ENCODE measurements at regions not wholly inside any gene's neighbourhood (a gene's known extent, or its start where the extent isn't known, plus 50 kb on each side); places are given as distances from the start of the nearest gene placed in this dataset.

DNA sequence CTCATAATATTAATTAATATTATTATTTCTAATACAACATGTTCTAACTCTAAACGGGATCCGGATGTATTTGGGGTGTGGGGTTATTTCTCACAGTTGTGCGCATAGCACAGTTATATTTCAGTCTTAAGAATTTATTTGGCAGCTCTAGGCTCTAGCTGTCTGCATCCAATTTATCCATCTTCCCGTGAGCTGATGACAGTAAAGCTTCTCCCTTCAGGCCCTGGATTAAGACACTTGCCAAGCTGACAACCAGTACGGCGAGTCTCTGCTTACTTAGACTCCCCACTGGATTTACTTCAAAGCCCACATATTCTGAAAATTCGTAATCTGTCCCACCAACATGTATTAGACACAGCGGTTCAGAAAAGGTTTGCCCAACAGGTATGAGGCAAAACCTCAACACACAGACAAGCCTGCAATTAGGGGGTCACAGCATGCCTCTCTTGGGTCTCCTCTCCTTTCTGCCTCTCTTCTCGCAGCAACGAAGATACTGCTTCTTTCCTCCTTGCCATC, 232.9 kb upstream of the TMTC1 start:
- TF ChIP-seq, protein P1, sequence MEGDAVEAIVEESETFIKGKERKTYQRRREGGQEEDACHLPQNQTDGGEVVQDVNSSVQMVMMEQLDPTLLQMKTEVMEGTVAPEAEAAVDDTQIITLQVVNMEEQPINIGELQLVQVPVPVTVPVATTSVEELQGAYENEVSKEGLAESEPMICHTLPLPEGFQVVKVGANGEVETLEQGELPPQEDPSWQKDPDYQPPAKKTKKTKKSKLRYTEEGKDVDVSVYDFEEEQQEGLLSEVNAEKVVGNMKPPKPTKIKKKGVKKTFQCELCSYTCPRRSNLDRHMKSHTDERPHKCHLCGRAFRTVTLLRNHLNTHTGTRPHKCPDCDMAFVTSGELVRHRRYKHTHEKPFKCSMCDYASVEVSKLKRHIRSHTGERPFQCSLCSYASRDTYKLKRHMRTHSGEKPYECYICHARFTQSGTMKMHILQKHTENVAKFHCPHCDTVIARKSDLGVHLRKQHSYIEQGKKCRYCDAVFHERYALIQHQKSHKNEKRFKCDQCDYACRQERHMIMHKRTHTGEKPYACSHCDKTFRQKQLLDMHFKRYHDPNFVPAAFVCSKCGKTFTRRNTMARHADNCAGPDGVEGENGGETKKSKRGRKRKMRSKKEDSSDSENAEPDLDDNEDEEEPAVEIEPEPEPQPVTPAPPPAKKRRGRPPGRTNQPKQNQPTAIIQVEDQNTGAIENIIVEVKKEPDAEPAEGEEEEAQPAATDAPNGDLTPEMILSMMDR (IDR thresholded peaks at IDR 0.05 in 4 of 5, conservative IDR thresholded peaks at IDR 0.05 in 1 of 5): no peak
- no peak for TF ChIP-seq POLR2A (IDR thresholded peaks at IDR 0.05)
- no peaks in the 10 kb centered on the region for H3K36me3 ChIP-seq
- ATAC-seq: no peak
- H3K27ac ChIP-seq: no peak overlapping the region
- no peak overlapping the region for H3K4me3 ChIP-seq
- in situ Hi-C loops (cut with MboI; ENCODE audit: low sequenced_read_pairs in 4 of 4) (no loop called here), intact Hi-C loops (cut with DNase I; ENCODE audit: low total_unique reads) (no loop called here)
- H3K27me3 ChIP-seq: no peaks in the 10 kb centered on the region
- H3K4me1 ChIP-seq: no peaks in the 10 kb centered on the region
- DNase-seq: no peak
- no peaks in the 10 kb centered on the region for H3K9me3 ChIP-seq

DNA sequence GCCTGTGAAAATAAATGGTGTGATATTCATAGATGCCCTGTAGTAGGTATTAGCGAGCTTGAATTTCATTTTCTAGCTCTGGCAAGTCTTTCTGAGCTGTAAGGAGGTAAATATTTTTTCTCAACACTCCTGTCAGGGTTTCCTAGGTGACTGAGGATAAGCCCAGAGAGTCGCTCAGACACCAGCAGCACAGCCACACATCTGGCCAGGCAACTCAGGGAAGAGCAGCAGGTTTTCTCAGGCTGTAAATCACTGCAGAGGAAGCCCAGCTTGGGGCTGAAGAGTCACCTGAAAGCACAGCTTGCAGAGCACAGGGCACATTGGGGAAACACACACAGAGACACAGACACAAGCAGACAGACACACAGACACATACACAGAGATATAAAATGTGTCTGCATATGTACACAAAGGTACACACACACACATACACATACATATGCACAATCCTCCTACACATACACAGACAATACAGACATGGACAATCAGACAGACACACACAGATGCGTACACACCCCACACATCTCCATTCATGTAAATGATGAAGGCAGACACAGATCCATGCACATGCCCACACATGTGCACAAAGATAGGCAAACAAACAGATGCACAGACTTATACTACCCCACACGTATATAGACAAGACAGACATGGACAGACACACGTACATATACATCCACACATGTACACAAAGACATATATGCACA, 232.0 kb upstream of the TMTC1 start:
- ATAC-seq (no peak), DNase-seq (no peak)
- H3K4me3 ChIP-seq: no peak overlapping the region
- no peak overlapping the region for H3K27ac ChIP-seq
- in situ Hi-C loops (cut with MboI; ENCODE audit: low sequenced_read_pairs in 4 of 4): no loop called here
- no peaks in the 10 kb centered on the region for H3K27me3 ChIP-seq
- no peaks in the 10 kb centered on the region for H3K36me3 ChIP-seq
- intact Hi-C loops (cut with DNase I; ENCODE audit: low total_unique reads): no loop called here
- no peaks in the 10 kb centered on the region for H3K4me1 ChIP-seq
- no peaks in the 10 kb centered on the region for H3K9me3 ChIP-seq
- TF ChIP-seq, protein P1 (IDR thresholded peaks at IDR 0.05 in 4 of 5, conservative IDR thresholded peaks at IDR 0.05 in 1 of 5): no peak
- TF ChIP-seq POLR2A (IDR thresholded peaks at IDR 0.05): no peak

DNA sequence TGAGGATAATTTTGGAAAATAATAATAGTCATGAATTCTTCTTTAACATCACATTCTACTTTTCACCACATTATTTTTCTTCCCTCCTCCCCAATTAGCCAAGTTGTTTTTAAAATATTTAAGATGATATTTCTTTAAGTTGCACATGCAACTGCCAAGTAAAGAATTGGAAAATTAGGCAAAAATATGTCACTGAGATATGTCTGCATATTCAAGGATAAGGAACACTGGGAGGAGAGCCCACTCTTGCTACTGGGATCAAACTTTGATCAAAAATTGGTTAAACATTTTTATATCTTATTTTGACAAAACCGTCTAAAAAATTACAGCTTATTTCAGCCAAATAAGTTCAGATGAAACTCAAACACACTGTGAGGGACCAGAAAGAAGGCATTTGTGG, 231.2 kb upstream of the TMTC1 start:
- Histone ChIP-seq H3K9me3 (no peaks in the 10 kb centered on the region), H3K27me3 (no peaks in the 10 kb centered on the region), H3K27ac (no peak overlapping the region), H3K36me3 (no peaks in the 10 kb centered on the region), H3K4me3 (no peak overlapping the region), H3K4me1 (no peaks in the 10 kb centered on the region)
- ATAC-seq (no peak), DNase-seq (no peak)
- in situ Hi-C loops (cut with MboI; ENCODE audit: low sequenced_read_pairs in 4 of 4) (no loop called here), intact Hi-C loops (cut with DNase I; ENCODE audit: low total_unique reads) (no loop called here)
- TF ChIP-seq, protein P1 (IDR thresholded peaks at IDR 0.05 in 4 of 5, conservative IDR thresholded peaks at IDR 0.05 in 1 of 5): no peak
- TF ChIP-seq POLR2A (IDR thresholded peaks at IDR 0.05): no peak

DNA sequence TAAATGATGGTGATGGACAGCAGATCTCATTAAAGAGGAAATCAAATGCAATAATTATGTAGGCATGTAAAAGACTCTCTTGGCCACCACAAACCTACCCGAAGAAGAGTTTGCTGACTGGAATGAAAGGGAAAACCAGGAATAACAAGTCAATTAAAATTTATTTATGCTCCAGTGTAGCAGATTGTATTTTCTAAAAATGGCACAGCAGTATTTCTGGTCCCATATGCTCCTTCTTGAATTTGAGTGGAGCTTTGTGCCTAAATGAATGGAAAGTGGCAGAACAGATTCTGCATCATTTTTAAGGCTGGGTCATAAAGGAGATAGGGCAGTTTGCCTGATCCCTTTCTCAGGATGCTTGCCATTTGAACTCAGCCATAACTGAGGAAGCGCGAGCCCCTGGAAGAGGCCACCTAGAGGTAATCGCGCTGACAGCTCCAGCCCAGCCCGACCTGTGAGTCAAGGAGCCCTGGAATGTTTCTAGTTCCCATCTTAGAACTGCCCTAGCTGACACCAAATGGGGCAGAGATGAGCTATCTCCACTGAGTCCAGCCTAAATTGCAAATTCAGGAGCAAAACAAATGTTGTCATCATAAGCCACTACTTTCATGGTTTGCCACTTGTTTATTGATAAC, 229.2 kb upstream of the TMTC1 start:
- intact Hi-C loops (cut with DNase I; ENCODE audit: low total_unique reads) (no loop called here), in situ Hi-C loops (cut with MboI; ENCODE audit: low sequenced_read_pairs in 4 of 4) (no loop called here)
- H3K27ac ChIP-seq: no peak overlapping the region
- no peaks in the 10 kb centered on the region for H3K4me1 ChIP-seq
- no peaks in the 10 kb centered on the region for H3K9me3 ChIP-seq
- TF ChIP-seq, protein P1 (IDR thresholded peaks at IDR 0.05 in 4 of 5, conservative IDR thresholded peaks at IDR 0.05 in 1 of 5): no peak
- no peak for TF ChIP-seq POLR2A (IDR thresholded peaks at IDR 0.05)
- no peak for DNase-seq
- H3K36me3 ChIP-seq: no peaks in the 10 kb centered on the region
- no peak for ATAC-seq
- no peak overlapping the region for H3K4me3 ChIP-seq
- H3K27me3 ChIP-seq: no peaks in the 10 kb centered on the region
